ENCODE measurements at regions not wholly inside any gene's neighbourhood (a gene's known extent, or its start where the extent isn't known, plus 50 kb on each side); places are given as distances from the start of the nearest gene placed in this dataset.

DNA sequence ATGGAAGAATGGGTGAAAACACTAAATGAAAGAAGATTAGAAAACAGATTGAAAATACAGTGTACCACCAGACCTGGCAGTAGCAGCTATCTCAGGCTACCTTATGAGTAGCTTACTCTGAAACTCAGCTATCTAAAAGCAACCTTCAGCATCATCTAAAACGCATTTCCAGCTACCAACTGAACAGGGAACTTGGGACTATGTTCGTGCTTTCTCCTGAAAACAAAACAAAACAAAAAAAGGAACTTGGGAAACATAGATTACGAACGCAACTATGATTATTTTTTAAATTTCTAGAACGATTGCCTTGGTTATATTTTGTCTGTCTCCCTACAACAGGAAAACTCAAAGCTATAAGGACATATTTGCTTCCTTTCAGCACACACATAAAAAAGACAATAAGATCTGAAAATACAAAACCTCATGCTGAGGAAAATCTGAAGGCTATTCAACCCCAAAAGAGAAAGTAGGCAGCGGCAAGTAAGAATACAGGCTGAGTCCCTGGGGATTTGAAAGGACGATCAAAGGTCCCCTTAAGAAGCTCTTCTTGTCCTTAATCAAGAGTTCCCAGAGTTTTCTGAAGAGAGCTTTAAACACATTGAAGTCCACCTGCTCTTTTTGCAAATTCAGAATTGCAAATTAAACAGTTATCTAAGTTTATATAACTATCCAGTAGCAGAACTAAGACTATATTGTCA, 53.4 kb downstream of the OR2K2 start:
- POLR2A ChIA-PET, result no interaction called here
- no TSS peak for BruUV-seq (replicated peaks)
- H3K4me1 Mint-ChIP-seq (ENCODE audit: low read depth, unreplicated experiment), result no peaks in the 10 kb centered on the region

DNA sequence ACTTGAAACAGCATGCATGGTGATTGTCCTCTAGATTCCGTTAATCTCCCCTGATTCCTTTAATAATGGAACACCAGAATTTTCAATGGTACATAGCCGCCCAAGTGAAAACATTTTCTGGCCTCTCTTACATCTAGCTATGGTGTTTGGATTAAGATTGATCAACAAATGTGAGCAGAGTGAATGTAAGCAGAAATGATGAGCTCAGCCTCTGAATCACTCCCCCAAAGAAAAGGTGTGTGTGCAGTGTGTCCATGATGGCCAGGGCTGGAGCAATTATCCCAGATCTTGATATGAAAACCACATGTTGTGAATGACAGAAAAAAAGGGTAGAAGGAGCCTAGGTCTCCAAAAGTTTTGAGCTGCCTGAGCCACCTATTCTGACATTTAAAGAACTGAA, 55.3 kb downstream of the OR2K2 start:
- Histone ChIP-seq H3K27me3 (replicated peaks; ENCODE audit: control insufficient read depth, insufficient read depth, low read length) (no peaks in the 10 kb centered on the region), H3K9me3 (no peaks in the 10 kb centered on the region), H3K36me3 (ENCODE audit: control insufficient read depth, insufficient read depth, low read length) (no peaks in the 10 kb centered on the region), H3K4me1 (no peaks in the 10 kb centered on the region), H3K4me3 (ENCODE audit: low read depth, low read length) (no peak overlapping the region)
- Mint-ChIP-seq H3K36me3 (ENCODE audit: insufficient read depth, unreplicated experiment) (no peaks in the 10 kb centered on the region), H3K4me3 (ENCODE audit: unreplicated experiment) (no peak overlapping the region), H3K4me1 (ENCODE audit: low read depth, unreplicated experiment) (no peaks in the 10 kb centered on the region), H3K27me3 (ENCODE audit: insufficient read depth, unreplicated experiment) (peaks cover 6% of the 10 kb centered on the region), H3K9me3 (ENCODE audit: unreplicated experiment) (no peaks in the 10 kb centered on the region), H3K27ac (ENCODE audit: unreplicated experiment) (no peak overlapping the region)
- ChIA-PET CTCF (no interaction called here), POLR2A (no interaction called here)
- no peak for DNase-seq
- intact Hi-C loops (cut with micrococcal nuclease; ENCODE audit: unreplicated experiment), result no loop called here
- TF ChIP-seq, protein P1, sequence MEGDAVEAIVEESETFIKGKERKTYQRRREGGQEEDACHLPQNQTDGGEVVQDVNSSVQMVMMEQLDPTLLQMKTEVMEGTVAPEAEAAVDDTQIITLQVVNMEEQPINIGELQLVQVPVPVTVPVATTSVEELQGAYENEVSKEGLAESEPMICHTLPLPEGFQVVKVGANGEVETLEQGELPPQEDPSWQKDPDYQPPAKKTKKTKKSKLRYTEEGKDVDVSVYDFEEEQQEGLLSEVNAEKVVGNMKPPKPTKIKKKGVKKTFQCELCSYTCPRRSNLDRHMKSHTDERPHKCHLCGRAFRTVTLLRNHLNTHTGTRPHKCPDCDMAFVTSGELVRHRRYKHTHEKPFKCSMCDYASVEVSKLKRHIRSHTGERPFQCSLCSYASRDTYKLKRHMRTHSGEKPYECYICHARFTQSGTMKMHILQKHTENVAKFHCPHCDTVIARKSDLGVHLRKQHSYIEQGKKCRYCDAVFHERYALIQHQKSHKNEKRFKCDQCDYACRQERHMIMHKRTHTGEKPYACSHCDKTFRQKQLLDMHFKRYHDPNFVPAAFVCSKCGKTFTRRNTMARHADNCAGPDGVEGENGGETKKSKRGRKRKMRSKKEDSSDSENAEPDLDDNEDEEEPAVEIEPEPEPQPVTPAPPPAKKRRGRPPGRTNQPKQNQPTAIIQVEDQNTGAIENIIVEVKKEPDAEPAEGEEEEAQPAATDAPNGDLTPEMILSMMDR (IDR thresholded peaks at IDR 0.05; ENCODE audit: insufficient read depth in 1 of 2, low read depth in 1 of 2, low read length in 1 of 2, severe bottlenecking in 1 of 2, unreplicated experiment in 1 of 2), result no peak
- BruUV-seq (replicated peaks), result no TSS peak

More for the DNA sequence above, 53.4 kb downstream of the OR2K2 start:
- Mint-ChIP-seq H3K36me3 (ENCODE audit: insufficient read depth, unreplicated experiment) (no peaks in the 10 kb centered on the region), H3K4me3 (ENCODE audit: unreplicated experiment) (no peak overlapping the region), H3K27me3 (ENCODE audit: insufficient read depth, unreplicated experiment) (peaks cover 6% of the 10 kb centered on the region), H3K9me3 (ENCODE audit: unreplicated experiment) (no peaks in the 10 kb centered on the region), H3K27ac (ENCODE audit: unreplicated experiment) (no peak overlapping the region)
- TF ChIP-seq, protein P1 (IDR thresholded peaks at IDR 0.05; ENCODE audit: insufficient read depth in 1 of 2, low read depth in 1 of 2, low read length in 1 of 2, severe bottlenecking in 1 of 2, unreplicated experiment in 1 of 2), result no peak
- Histone ChIP-seq H3K4me3 (ENCODE audit: low read depth, low read length) (no peak overlapping the region), H3K27me3 (replicated peaks; ENCODE audit: control insufficient read depth, insufficient read depth, low read length) (no peaks in the 10 kb centered on the region), H3K4me1 (no peaks in the 10 kb centered on the region), H3K9me3 (no peaks in the 10 kb centered on the region), H3K36me3 (ENCODE audit: control insufficient read depth, insufficient read depth, low read length) (no peaks in the 10 kb centered on the region)
- CTCF ChIA-PET, result no interaction called here
- no peak for DNase-seq
- intact Hi-C loops (cut with micrococcal nuclease; ENCODE audit: unreplicated experiment), result no loop called here

DNA sequence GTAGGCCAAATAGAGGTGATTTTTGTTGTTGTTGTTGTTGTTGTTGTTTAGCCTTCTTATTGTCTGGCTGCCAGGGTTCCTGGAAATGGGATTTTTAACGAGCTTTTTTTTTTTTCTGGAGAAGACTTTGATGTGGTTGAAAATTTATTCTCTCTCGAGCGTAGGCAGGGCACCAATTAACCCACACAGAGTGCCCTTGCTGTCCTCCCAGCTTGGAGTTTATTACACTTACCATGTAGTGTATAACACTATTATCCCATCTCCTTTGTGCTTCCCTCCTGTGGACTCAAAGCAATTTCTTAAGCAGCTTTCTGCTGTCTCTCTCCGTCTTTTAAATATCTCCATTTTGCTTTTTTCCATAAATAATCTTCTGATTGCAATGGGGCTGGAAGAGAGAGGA, 57.4 kb downstream of the OR2K2 start:
- peaks cover 6% of the 10 kb centered on the region for H3K27me3 Mint-ChIP-seq (ENCODE audit: insufficient read depth, unreplicated experiment)
- ChIA-PET CTCF (no interaction called here), POLR2A (no interaction called here)
- H3K4me3 Mint-ChIP-seq (ENCODE audit: unreplicated experiment), result no peak overlapping the region
- H3K27ac Mint-ChIP-seq (ENCODE audit: unreplicated experiment), result no peak overlapping the region
- Histone ChIP-seq H3K36me3 (ENCODE audit: control insufficient read depth, insufficient read depth, low read length) (no peaks in the 10 kb centered on the region), H3K9me3 (no peaks in the 10 kb centered on the region), H3K4me1 (no peaks in the 10 kb centered on the region), H3K27me3 (replicated peaks; ENCODE audit: control insufficient read depth, insufficient read depth, low read length) (no peaks in the 10 kb centered on the region), H3K4me3 (ENCODE audit: low read depth, low read length) (no peak overlapping the region)
- H3K9me3 Mint-ChIP-seq (ENCODE audit: unreplicated experiment), result peaks cover 6% of the 10 kb centered on the region
- H3K4me1 Mint-ChIP-seq (ENCODE audit: low read depth, unreplicated experiment), result no peaks in the 10 kb centered on the region
- intact Hi-C loops (cut with micrococcal nuclease; ENCODE audit: unreplicated experiment), result no loop called here
- no TSS peak for BruUV-seq (replicated peaks)
- TF ChIP-seq, protein P1 (IDR thresholded peaks at IDR 0.05; ENCODE audit: insufficient read depth in 1 of 2, low read depth in 1 of 2, low read length in 1 of 2, severe bottlenecking in 1 of 2, unreplicated experiment in 1 of 2), result no peak
- no peaks in the 10 kb centered on the region for H3K36me3 Mint-ChIP-seq (ENCODE audit: insufficient read depth, unreplicated experiment)
- no peak for DNase-seq

Data from Caco-2 (cell line).